HEK293 (cell line): ENCODE measurements at regions not wholly inside any gene's neighbourhood (a gene's known extent, or its start where the extent isn't known, plus 50 kb on each side); places are given as distances from the start of the nearest gene placed in this dataset.

Experiments
- CTCF ChIA-PET: fragments of 350-600 bp; formaldehyde crosslinking; extraction: SDS; loops from one replicate; lab custom pipeline; 2021; ENCODE audit warnings: antibody characterized with exemption; lab: Yijun Ruan, JAX
- POLR2A ChIA-PET: fragments of 300-600 bp; formaldehyde crosslinking; extraction: SDS; loops from one replicate; lab custom pipeline; 2020; ENCODE audit warnings: antibody characterized with exemption, inconsistent platforms; lab: Yijun Ruan, JAX
- H3K27ac ChIP-seq: fragments of 200-500 bp; sonication (Bioruptor generic); 2 replicates; pipeline ENCODE4 v1.5.1; 2014; ENCODE audit warnings: low read depth, low read length, control low read depth, inconsistent platforms; ENCODE audit errors: extremely low read depth
- H3K36me3 ChIP-seq, 2 experiments: fragments of 200-500 bp in 1 of 2; sonication (Bioruptor generic) in 1 of 2; 1 replicate in 1 of 2; 2 replicates in 1 of 2; pipeline ENCODE4 v1.5.1; 2014 to 2017; ENCODE audit warnings: inconsistent platforms in 2 of 2, low read length in 2 of 2; ENCODE audit not compliant: control insufficient read depth in 2 of 2, insufficient read depth in 1 of 2
- H3K4me1 ChIP-seq: fragments of 200-500 bp; sonication (Bioruptor generic); 2 replicates; pipeline ENCODE4 v1.5.1; 2014; ENCODE audit warnings: mild to moderate bottlenecking, low read length, inconsistent platforms; ENCODE audit not compliant: control insufficient read depth, insufficient read depth
- H3K4me3 ChIP-seq: 2 replicates; pipeline ENCODE4 v1.5.1; 2011; ENCODE audit warnings: low read depth, mild to moderate bottlenecking, control low read depth, low read length, moderate library complexity
- H3K9me3 ChIP-seq: fragments of 200-500 bp; sonication (Bioruptor generic); 2 replicates; pipeline ENCODE4 v1.5.1; 2014; ENCODE audit warnings: low read depth, low read length, inconsistent platforms; ENCODE audit not compliant: control insufficient read depth, insufficient read depth
- HOXC10 ChIP-seq: sonication (generic); formaldehyde crosslinking; IDR thresholded peaks from 2 replicates; pipeline ENCODE4 v1.8.1; 2023; ENCODE audit warnings: mild to moderate bottlenecking, missing genetic modification reagents
- SP2 ChIP-seq: fragments of 450-650 bp; formaldehyde crosslinking; IDR thresholded peaks from 2 replicates; pipeline ENCODE4 v1.5.1; 2016; ENCODE audit warnings: missing biosample characterization, missing genetic modification characterization
- SP3 ChIP-seq: fragments of 450-650 bp; formaldehyde crosslinking; IDR thresholded peaks from 2 replicates; pipeline ENCODE4 v1.5.1; 2016; ENCODE audit warnings: missing biosample characterization, missing genetic modification characterization
- WT1 ChIP-seq: fragments of 450-650 bp; formaldehyde crosslinking; IDR thresholded peaks from 2 replicates; pipeline ENCODE4 v1.5.1; 2016; ENCODE audit warnings: missing biosample characterization, missing genetic modification characterization
- ZBTB17 ChIP-seq: fragments of 450-650 bp; formaldehyde crosslinking; IDR thresholded peaks from 2 replicates; pipeline ENCODE4 v1.5.1; 2016; ENCODE audit warnings: missing biosample characterization, missing genetic modification characterization
- ZBTB8A ChIP-seq: fragments of 450-650 bp; formaldehyde crosslinking; IDR thresholded peaks from 2 replicates; pipeline ENCODE4 v1.5.1; 2016; ENCODE audit warnings: missing biosample characterization, missing genetic modification characterization
- ZEB2 ChIP-seq: fragments of 450-650 bp; formaldehyde crosslinking; IDR thresholded peaks from 2 replicates; pipeline ENCODE4 v1.5.1; 2016; ENCODE audit warnings: missing biosample characterization, missing genetic modification characterization
- ZNF114 ChIP-seq: fragments of 450-650 bp; formaldehyde crosslinking; IDR thresholded peaks from 2 replicates; pipeline ENCODE4 v1.5.0; 2017; ENCODE audit warnings: missing biosample characterization, missing genetic modification characterization
- ZNF121 ChIP-seq: fragments of 450-650 bp; formaldehyde crosslinking; IDR thresholded peaks from 2 replicates; pipeline ENCODE4 v1.5.1; 2016; ENCODE audit warnings: missing biosample characterization, missing genetic modification characterization
- ZNF138 ChIP-seq: fragments of 450-650 bp; formaldehyde crosslinking; IDR thresholded peaks from 2 replicates; pipeline ENCODE4 v1.5.1; 2016; ENCODE audit warnings: missing biosample characterization, missing genetic modification characterization, borderline replicate concordance
- ZNF16 ChIP-seq: fragments of 450-650 bp; formaldehyde crosslinking; IDR thresholded peaks from 2 replicates; pipeline ENCODE4 v1.5.1; 2016; ENCODE audit warnings: low read depth, missing biosample characterization, missing genetic modification characterization
- ZNF239 ChIP-seq: fragments of 450-650 bp; formaldehyde crosslinking; IDR thresholded peaks from 2 replicates; pipeline ENCODE4 v1.5.1; 2016; ENCODE audit warnings: missing biosample characterization, missing genetic modification characterization
- ZNF24 ChIP-seq: fragments of 450-650 bp; formaldehyde crosslinking; IDR thresholded peaks from 2 replicates; pipeline ENCODE4 v1.5.1; 2016; ENCODE audit warnings: missing biosample characterization, missing genetic modification characterization
- ZNF248 ChIP-seq: fragments of 450-650 bp; formaldehyde crosslinking; IDR thresholded peaks from 2 replicates; pipeline ENCODE4 v1.5.1; 2017; ENCODE audit warnings: missing biosample characterization, missing genetic modification characterization
- ZNF311 ChIP-seq: fragments of 450-650 bp; formaldehyde crosslinking; IDR thresholded peaks from 2 replicates; pipeline ENCODE4 v1.5.1; 2017; ENCODE audit warnings: missing biosample characterization, missing genetic modification characterization, borderline replicate concordance
- ZNF341 ChIP-seq: fragments of 450-650 bp; formaldehyde crosslinking; IDR thresholded peaks from 2 replicates; pipeline ENCODE4; 2016; ENCODE audit warnings: low read depth, missing biosample characterization, missing genetic modification characterization
- ZNF350 ChIP-seq: fragments of 450-650 bp; formaldehyde crosslinking; IDR thresholded peaks from 2 replicates; pipeline ENCODE4 v1.5.0; 2017; ENCODE audit warnings: missing biosample characterization, mild to moderate bottlenecking, missing genetic modification characterization
- ZNF366 ChIP-seq: fragments of 450-650 bp; formaldehyde crosslinking; conservative IDR thresholded peaks from 2 replicates; pipeline ENCODE4 v1.5.1; 2016; ENCODE audit warnings: missing biosample characterization, missing genetic modification characterization
- ZNF544 ChIP-seq: fragments of 450-650 bp; formaldehyde crosslinking; IDR thresholded peaks from 2 replicates; pipeline ENCODE4 v1.5.0; 2017; ENCODE audit warnings: missing biosample characterization, missing genetic modification characterization
- ZNF600 ChIP-seq: fragments of 450-650 bp; formaldehyde crosslinking; IDR thresholded peaks from 2 replicates; pipeline ENCODE4 v1.5.1; 2016; ENCODE audit warnings: missing biosample characterization, missing genetic modification characterization
- ZNF621 ChIP-seq: fragments of 450-650 bp; formaldehyde crosslinking; IDR thresholded peaks from 2 replicates; pipeline ENCODE4 v1.5.1; 2017; ENCODE audit warnings: missing biosample characterization, missing genetic modification characterization
- ZNF701 ChIP-seq: fragments of 450-650 bp; formaldehyde crosslinking; IDR thresholded peaks from 2 replicates; pipeline ENCODE4 v1.5.1; 2016; ENCODE audit warnings: missing biosample characterization, missing genetic modification characterization
- ZNF747 ChIP-seq: fragments of 450-650 bp; formaldehyde crosslinking; IDR thresholded peaks from 2 replicates; pipeline ENCODE4 v1.5.1; 2016; ENCODE audit warnings: missing biosample characterization, missing genetic modification characterization
- ZNF777 ChIP-seq: fragments of 450-650 bp; formaldehyde crosslinking; IDR thresholded peaks from 2 replicates; pipeline ENCODE4 v1.5.1; 2017; ENCODE audit warnings: missing biosample characterization, missing genetic modification characterization, borderline replicate concordance
- ZNF830 ChIP-seq: fragments of 450-650 bp; IDR thresholded peaks from 2 replicates; pipeline ENCODE4 v1.5.0; 2018; ENCODE audit warnings: missing biosample characterization, missing genetic modification characterization, low read depth, mild to moderate bottlenecking, moderate library complexity
- TF ChIP-seq, protein P1 (sequence below): fragments of 450-650 bp; formaldehyde crosslinking; IDR thresholded peaks from 2 replicates; pipeline ENCODE4 v1.5.1; 2016; ENCODE audit warnings: missing biosample characterization, missing genetic modification characterization
- TF ChIP-seq, protein P2 (sequence below): fragments of 450-650 bp; formaldehyde crosslinking; IDR thresholded peaks from 2 replicates; pipeline ENCODE4 v1.5.1; 2016; ENCODE audit warnings: missing biosample characterization, missing genetic modification characterization
- TF ChIP-seq, protein P3 (sequence below): fragments of 450-650 bp; formaldehyde crosslinking; IDR thresholded peaks from 2 replicates; pipeline ENCODE4 v1.5.1; 2016; ENCODE audit warnings: missing biosample characterization, missing genetic modification characterization
- TF ChIP-seq, protein P4 (sequence below): fragments of 450-650 bp; formaldehyde crosslinking; IDR thresholded peaks from 2 replicates; pipeline ENCODE4 v1.5.1; 2016; ENCODE audit warnings: missing biosample characterization, missing genetic modification characterization
- TF ChIP-seq, protein P5 (sequence below): fragments of 450-650 bp; formaldehyde crosslinking; IDR thresholded peaks from 2 replicates; pipeline ENCODE4 v1.5.1; 2016; ENCODE audit warnings: missing biosample characterization, missing genetic modification characterization

DNA sequence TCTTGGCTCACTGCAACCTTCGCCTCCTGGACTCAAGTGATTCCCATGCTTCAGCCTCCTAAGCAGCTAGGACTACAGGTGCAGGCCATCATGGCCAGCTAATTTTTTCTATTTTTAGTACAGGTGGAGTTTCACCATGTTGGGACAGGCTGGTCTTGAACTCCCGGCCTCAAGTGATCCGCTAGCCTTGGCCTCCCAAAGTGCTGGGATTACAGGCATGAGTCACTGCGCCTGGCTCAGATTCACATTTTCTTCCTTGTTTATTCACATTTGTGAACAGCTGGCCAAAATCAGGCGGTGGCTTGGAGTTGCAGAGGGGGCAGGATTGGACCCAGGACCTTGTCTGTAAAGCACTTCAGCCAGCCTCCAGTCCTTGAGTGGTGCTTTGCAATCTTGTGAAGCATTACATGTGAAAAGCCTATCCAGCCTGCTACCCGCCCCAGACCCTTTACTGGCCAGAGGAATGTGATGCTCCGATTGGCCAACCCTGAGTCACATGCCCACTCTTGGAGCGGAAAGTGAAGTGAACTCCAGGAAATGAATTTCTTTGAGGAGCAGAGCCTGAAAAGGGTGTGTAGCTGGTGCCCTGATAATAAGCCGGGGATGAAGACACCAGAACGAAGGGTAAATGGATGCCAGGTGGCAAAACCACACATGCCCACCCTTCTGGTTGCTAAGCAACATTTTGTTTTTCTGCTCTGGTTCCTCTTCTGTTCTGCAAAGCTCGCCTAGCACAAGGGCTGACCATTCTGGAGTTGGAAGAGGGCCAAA lies 62.6 kb upstream of the PTPRJ start:
- Histone ChIP-seq H3K27ac (no peak overlapping the region; the same call in 1 of the 2 replicates), H3K9me3 (no peaks in the 10 kb centered on the region), H3K4me1 (no peaks in the 10 kb centered on the region; the same call in 1 of the 2 replicates), H3K36me3 (no peaks in the 10 kb centered on the region), H3K4me3 (no peak overlapping the region)
- ChIA-PET POLR2A (no interaction called here), CTCF (interaction anchor here (0.6 to 0.9 kb wide), 4 partner anchors 12 to 62 kb away, joined by 3 to 6 read pairs (median 3); no protein-coding TSS in a partner anchor)
- TF ChIP-seq, protein P1, sequence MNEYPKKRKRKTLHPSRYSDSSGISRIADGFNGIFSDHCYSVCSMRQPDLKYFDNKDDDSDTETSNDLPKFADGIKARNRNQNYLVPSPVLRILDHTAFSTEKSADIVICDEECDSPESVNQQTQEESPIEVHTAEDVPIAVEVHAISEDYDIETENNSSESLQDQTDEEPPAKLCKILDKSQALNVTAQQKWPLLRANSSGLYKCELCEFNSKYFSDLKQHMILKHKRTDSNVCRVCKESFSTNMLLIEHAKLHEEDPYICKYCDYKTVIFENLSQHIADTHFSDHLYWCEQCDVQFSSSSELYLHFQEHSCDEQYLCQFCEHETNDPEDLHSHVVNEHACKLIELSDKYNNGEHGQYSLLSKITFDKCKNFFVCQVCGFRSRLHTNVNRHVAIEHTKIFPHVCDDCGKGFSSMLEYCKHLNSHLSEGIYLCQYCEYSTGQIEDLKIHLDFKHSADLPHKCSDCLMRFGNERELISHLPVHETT (tag by site-specific recombination), result no peak
- TF ChIP-seq ZNF350 (tag by site-specific recombination) (no peak), ZNF239 (tag by site-specific recombination) (no peak), SP3 (no peak), ZNF366 (no peak), ZBTB17 (tag by site-specific recombination) (peak; percentile 44; the same call in 1 of the 2 replicates), ZNF747 (tag by site-specific recombination) (no peak), ZNF16 (tag by site-specific recombination) (no peak), WT1 (no peak), HOXC10 (CRISPR knock-in tag) (no peak), ZNF138 (tag by site-specific recombination) (no peak), ZNF830 (tag by site-specific recombination) (no peak), ZNF311 (no peak), ZNF114 (tag by site-specific recombination) (no peak), ZNF777 (tag by site-specific recombination) (no peak), ZNF701 (tag by site-specific recombination) (no peak), ZNF121 (no peak), ZEB2 (no peak), ZNF544 (tag by site-specific recombination) (no peak), SP2 (peak; percentile 18; the same call in 1 of the 2 replicates), ZNF248 (no peak), ZNF621 (tag by site-specific recombination) (no peak), ZBTB8A (tag by site-specific recombination) (peak; percentile 51; the same call in 1 of the 2 replicates), ZNF341 (tag by site-specific recombination) (0 out of 2 replicates have a peak, but pooled peaks have one; percentile 15), ZNF600 (peak; percentile 54), ZNF24 (0 out of 2 replicates have a peak, but pooled peaks have one; percentile 33)
- TF ChIP-seq, protein P2, sequence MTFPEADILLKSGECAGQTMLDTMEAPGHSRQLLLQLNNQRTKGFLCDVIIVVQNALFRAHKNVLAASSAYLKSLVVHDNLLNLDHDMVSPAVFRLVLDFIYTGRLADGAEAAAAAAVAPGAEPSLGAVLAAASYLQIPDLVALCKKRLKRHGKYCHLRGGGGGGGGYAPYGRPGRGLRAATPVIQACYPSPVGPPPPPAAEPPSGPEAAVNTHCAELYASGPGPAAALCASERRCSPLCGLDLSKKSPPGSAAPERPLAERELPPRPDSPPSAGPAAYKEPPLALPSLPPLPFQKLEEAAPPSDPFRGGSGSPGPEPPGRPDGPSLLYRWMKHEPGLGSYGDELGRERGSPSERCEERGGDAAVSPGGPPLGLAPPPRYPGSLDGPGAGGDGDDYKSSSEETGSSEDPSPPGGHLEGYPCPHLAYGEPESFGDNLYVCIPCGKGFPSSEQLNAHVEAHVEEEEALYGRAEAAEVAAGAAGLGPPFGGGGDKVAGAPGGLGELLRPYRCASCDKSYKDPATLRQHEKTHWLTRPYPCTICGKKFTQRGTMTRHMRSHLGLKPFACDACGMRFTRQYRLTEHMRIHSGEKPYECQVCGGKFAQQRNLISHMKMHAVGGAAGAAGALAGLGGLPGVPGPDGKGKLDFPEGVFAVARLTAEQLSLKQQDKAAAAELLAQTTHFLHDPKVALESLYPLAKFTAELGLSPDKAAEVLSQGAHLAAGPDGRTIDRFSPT (tag by site-specific recombination), result no peak
- TF ChIP-seq, protein P3, sequence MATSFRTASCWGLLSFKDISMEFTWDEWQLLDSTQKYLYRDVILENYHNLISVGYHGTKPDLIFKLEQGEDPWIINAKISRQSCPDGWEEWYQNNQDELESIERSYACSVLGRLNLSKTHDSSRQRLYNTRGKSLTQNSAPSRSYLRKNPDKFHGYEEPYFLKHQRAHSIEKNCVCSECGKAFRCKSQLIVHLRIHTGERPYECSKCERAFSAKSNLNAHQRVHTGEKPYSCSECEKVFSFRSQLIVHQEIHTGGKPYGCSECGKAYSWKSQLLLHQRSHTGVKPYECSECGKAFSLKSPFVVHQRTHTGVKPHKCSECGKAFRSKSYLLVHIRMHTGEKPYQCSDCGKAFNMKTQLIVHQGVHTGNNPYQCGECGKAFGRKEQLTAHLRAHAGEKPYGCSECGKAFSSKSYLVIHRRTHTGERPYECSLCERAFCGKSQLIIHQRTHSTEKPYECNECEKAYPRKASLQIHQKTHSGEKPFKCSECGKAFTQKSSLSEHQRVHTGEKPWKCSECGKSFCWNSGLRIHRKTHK (tag by site-specific recombination), result no peak
- TF ChIP-seq, protein P4, sequence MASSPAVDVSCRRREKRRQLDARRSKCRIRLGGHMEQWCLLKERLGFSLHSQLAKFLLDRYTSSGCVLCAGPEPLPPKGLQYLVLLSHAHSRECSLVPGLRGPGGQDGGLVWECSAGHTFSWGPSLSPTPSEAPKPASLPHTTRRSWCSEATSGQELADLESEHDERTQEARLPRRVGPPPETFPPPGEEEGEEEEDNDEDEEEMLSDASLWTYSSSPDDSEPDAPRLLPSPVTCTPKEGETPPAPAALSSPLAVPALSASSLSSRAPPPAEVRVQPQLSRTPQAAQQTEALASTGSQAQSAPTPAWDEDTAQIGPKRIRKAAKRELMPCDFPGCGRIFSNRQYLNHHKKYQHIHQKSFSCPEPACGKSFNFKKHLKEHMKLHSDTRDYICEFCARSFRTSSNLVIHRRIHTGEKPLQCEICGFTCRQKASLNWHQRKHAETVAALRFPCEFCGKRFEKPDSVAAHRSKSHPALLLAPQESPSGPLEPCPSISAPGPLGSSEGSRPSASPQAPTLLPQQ (tag by site-specific recombination), result no peak
- TF ChIP-seq, protein P5, sequence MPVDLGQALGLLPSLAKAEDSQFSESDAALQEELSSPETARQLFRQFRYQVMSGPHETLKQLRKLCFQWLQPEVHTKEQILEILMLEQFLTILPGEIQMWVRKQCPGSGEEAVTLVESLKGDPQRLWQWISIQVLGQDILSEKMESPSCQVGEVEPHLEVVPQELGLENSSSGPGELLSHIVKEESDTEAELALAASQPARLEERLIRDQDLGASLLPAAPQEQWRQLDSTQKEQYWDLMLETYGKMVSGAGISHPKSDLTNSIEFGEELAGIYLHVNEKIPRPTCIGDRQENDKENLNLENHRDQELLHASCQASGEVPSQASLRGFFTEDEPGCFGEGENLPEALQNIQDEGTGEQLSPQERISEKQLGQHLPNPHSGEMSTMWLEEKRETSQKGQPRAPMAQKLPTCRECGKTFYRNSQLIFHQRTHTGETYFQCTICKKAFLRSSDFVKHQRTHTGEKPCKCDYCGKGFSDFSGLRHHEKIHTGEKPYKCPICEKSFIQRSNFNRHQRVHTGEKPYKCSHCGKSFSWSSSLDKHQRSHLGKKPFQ, result no peak
